ENCODE measurements at regions not wholly inside any gene's neighbourhood (a gene's known extent, or its start where the extent isn't known, plus 50 kb on each side); places are given as distances from the start of the nearest gene placed in this dataset.
"Not testable (repeated sequence)": the region's sequence is repeated elsewhere in the genome, so short reads cannot be mapped to it uniquely, and the experiment has no call there.

DNA sequence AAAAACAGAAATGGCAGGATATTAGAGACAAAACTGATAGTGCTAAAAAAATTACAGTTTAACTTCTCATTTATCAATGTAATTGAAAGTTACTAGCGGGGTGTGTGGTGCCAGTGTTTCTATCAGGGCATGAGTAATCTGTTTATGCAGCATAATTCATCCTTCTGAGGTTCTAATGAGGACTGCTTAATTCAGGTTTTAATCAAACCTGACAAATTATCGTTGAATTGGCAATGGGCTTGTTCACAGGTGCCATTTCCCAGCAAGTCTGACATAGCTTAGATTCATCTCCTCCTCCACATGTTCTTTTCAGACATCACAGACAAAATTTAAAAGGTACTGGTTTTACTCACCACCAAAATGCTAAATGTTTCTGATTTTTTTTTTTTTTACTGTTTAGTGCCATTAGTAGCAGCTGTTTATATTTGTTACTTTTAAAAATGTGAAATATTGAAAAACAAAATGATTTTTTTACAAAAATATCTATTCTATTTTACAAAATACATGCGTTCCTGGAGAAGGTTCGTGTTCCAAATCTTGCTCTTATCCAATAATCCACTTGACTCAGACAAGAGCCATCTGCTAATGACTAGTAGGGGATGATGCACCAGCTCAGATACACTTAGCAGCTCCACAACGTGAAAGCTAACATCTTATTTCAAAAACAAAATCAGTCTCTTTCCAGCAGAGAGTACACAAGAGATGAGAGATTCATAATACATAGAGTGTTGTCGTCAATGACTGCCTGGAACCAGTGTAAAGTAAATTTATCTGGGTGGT lies 447.7 kb upstream of the DPPA4 start:
- DNase-seq (ENCODE audit: low read depth in 4 of 4, low spot score in 3 of 4) = no peak

DNA sequence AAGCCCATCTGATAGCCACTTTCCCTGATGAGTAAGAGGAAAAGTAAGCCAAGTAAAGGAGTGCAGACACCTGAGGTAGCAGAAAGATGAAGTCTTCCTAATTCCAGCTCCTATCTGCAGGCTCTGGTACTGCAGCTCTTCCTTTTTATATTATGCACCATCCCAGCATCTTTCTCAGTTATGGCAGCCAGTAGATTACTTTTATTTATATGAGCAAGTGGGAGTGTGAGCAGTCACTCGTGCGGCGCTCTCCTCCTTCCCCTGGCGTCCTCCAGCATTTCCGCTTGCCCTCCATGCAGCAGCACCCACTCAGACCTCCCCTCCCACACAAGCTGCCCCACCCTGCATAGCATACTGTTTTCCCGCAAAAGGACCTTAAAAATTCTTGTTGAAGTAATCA lies 465.9 kb upstream of the DPPA4 start:
- no peak for DNase-seq (ENCODE audit: low read depth in 4 of 4, low spot score in 3 of 4)

DNA sequence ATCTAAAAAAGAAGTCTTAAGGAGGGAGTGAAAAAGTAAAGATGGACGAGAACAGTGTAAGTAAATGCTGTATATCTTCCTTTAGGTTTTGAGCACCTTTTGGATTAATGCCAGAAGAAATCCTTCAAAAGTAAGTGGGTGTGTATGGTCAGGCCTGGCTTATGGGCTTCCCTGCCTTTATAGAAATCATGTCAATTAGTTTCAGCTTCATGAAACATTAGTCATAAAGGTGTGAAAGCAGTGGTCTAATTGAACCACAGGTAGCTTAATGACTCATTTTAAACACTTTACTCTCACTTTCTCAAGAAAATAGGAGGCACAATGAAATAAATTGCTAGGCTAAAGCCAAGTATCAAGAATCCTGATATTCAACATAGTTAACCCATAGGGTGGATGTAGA lies 467.4 kb upstream of the DPPA4 start:
- DNase-seq (ENCODE audit: low read depth in 4 of 4, low spot score in 3 of 4) = no peak

DNA sequence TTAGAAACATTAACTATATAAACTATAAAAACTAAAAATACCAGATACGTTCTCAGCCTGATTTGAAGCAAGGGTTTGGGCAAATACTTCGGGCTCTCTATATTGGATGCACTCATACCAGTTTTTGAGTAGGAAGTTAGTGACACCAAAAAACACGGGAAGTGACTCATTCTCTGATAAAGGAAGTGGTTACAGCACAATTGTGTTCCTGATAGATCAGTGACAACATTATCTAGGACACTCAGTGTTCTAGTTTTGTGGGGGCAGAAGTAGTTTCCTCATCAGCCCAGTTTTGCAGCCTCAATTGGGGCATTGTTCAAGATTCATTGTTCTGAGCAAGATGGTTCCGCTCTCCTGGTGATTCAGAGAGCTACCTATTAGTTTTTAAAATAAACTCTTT lies 469.6 kb upstream of the DPPA4 start:
- DNase-seq (ENCODE audit: low read depth in 4 of 4, low spot score in 3 of 4) = no peak

DNA sequence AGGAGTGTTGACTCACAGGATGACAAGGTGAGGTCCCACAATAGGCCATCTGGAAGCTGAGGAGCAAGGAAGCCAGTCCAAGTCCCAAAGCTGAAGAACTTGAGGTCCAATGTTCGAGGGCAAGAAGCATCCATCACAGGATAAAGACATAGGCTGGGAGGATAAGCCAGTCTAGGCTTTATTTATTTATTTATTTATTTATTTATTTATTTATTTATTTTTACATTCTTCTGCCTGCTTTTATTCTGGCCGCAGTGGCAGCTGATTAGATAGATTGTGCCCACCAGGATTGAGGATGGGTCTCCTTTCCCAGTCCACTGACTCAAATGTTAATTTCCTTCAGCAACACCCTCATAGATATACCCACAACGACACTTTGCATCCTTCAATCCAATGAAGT lies 472.2 kb upstream of the DPPA4 start:
- DNase-seq (ENCODE audit: low read depth in 4 of 4, low spot score in 3 of 4) = no peak

DNA sequence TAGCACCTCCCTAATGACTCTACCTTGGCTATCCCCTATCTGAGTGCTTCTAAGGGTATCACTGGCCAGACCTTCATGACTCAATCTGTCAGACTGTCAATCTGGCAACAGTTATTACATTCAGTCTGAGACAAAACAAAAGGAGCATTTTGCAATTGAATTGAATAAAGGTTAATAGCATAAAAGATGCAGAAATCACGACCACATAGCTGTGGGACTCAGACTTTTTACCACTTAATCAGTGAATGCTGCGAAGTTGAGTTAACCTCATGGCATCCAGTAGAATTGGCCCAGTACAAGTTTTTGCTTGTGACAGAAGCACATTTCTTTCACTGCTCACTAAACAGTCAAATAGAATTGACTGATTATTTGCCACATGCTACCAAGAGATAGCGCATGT lies 480.7 kb upstream of the DPPA4 start:
- DNase-seq (ENCODE audit: low read depth in 4 of 4, low spot score in 3 of 4) = no peak

DNA sequence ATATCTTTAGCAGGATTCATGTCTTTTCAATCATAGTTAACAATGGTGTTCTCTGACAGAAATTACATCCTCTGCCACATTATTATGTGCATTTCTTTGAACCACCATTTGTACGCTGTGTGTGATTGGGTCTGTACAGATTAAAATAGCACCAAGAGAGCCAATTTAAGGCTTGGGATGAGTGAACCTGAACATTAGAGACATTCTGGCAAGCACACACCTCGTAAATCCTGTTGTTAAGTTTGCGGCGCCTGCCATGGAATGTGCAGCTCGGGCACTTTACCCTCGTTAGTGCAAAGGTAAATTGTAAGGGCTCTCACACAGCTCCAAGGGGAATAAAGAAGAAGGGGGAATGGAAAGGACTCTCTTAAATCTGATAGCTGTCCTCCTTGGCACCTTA lies 482.4 kb upstream of the DPPA4 start:
- no peak for DNase-seq (ENCODE audit: low read depth in 4 of 4, low spot score in 3 of 4)

DNA sequence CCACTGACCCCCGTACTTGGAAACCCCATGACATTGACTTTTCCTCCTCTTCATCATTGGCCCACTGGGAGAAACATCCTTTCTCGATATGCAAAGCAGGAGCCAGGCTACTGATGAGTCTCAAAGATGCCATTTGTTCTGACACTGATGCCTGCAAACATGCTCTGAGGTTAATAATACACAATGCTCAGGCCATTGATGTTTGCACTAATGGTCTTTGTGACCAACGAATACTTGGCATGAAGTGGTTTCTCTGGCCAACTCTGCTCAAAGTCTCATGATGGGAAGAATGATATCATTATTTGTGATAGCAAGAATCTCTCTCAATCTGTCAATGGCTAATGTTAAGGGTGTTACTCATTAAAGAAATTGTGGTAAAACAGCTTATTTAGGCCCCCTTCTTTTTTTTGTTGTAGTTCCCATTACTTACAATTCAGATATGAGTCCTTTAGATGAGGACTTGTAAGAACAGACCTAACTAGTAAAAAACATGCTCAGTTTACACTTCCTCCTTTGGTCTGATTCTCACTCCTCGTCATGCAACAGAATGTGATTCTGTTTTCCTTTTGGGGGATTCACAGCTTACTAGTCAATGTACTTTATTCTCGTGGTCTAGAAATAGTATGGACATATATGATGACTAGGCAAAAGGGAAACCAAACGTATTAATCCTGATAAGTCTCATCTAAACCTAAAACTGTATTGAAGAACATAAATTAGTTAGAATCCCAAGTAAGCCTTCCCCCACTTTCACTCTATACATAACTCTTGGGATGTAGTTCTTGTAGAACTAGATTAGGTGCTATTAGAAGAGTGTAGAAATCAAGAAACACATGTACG lies 488.8 kb upstream of the DPPA4 start:
- no peak for DNase-seq (ENCODE audit: low read depth in 4 of 4, low spot score in 3 of 4)

DNA sequence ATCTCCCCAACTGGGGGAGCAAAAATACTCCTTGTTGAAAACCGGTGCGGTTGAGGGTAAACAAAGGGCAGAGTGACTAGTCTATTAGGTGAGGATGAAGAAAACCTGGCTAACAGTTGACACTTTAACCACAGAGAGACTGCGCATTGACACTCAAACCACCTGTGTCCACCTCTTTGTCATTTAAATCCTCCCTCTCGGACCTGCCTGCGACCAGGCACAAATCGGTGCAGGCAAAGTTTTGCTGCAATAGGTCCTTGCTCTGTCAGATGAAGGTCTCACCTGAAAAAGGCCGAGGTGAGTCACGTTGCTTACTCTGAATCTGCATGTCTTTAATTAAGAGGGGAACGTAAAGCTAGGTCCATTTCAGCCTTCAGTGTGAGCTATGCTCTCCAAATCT lies 494.1 kb upstream of the DPPA4 start:
- no peak for DNase-seq (ENCODE audit: low read depth in 4 of 4, low spot score in 3 of 4)

DNA sequence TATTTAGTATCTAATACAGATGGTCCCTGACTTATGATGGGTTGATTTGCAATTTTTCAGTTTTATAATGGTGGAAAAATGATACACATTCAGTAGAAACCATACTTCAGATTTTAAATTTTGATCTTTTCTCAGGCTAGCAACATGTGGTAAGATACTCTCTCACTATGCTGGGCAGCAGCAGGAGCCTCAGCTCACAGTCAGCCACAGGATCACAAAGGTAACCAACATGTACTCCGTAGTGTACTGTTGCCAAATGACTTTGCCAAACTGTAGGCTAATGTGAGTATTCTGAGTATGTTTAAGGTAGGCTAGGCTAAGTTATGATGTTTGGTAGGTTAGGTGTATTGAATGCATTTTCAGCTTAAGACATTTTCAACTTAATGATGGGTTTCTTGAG lies 498.6 kb upstream of the DPPA4 start:
- no peak for DNase-seq (ENCODE audit: low read depth in 4 of 4, low spot score in 3 of 4)

DNA sequence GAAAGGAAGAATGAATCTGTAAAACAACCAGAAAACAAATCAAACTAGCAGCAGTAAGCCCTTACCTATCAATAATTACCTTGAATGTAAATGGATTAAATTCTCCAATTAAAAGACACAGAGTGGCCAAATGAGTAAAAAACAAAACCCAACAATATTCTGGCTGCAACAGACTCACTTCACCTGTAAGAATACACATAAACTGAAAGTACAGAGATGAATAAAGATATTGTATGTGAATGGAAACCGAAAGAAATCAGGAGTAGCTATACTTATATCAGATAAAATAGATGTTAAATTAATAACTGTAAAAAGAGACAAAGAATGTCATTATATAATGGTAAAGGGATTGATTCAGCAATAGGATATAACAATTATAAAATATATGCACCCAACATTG lies 514.5 kb upstream of the DPPA4 start:
- no peak for DNase-seq (ENCODE audit: low read depth in 4 of 4, low spot score in 3 of 4)

DNA sequence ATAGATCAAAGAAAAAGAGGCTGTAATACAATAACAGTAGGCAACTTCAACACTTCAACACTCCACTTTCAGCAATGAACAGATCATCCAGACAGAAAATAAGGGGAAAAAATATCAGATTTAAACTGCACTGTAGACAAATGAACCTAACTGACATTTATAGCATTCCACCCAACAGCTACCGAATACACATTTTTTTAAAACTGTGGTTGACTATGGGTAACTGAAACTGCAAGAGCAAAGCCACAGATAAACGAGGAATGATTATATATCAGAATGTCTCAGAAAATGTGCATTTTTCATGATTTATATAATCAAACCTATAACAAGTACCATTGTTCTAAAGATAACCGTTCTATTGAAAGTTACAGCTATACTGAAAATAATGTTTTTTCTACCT lies 514.9 kb upstream of the DPPA4 start:
- DNase-seq (ENCODE audit: low read depth in 4 of 4, low spot score in 3 of 4) = no peak

DNA sequence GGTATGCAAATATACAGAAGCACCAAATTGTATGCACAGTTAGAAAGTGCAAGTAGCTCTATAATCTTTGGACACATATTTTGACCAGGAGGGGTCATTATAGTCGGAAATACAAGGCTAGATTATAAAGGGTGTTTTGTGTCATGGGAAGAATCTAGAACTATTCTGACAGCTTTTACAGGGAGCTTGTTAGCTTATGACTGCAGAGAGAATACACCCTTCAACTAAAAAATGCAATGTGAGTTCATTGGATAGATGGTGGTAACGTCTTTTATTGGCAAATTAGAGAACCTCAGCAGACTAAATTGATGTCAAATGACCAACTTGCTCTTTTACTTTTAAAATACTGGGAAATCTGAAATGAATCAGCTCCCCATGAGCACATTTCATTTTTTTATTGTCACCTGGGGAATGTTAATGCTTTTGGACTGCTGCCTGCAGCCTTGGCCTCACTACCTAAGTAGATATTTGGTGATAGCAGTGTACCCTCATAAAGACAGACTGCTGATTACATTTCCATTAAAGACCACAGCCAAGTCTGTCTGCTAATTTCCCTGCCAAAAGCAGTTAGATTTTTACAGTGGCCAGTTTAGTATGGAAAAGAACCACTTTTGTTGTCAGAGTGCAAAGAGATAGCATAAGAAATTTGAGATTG lies 515.9 kb upstream of the DPPA4 start:
- no peak for DNase-seq (ENCODE audit: low read depth in 4 of 4, low spot score in 3 of 4)

DNA sequence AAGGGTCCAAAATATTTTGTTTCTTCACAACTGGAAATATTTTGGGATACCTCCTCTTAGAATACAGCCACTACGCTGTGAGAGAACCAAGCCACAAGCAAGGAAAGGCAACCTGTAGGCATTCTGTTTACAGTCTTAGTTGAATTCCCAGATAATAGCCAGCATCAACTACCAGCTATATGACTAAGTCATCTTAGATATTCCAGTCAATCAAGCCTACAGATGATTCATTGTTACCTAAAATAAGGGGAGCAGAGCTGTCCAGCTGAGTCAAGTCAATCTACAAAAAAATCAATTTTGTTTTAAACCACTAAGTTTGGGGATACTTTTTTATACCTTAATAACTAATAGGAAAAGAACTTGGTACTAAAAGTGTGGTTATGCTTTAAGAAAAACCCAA lies 526.4 kb upstream of the DPPA4 start:
- no peak for DNase-seq (ENCODE audit: low read depth in 4 of 4, low spot score in 3 of 4)

DNA sequence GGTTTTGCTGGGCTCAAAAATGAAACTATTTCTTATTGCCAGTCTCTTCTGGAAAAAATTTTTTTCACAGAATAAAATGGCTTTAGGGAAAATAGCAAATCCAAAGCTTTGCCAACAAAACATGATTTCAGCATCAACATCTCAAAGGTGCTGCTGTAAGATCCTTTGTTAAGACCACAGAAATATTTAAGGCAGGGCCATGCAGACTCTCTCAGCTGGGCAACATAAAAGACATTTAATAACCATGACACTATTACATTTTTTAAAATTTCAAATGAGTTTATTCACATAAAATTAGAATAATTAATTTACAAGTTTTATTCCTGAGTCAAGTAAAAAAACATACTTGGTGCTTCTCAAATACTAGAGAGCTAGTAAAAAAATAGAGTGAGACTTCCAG lies 527.1 kb upstream of the DPPA4 start:
- no peak for DNase-seq (ENCODE audit: low read depth in 4 of 4, low spot score in 3 of 4)

DNA sequence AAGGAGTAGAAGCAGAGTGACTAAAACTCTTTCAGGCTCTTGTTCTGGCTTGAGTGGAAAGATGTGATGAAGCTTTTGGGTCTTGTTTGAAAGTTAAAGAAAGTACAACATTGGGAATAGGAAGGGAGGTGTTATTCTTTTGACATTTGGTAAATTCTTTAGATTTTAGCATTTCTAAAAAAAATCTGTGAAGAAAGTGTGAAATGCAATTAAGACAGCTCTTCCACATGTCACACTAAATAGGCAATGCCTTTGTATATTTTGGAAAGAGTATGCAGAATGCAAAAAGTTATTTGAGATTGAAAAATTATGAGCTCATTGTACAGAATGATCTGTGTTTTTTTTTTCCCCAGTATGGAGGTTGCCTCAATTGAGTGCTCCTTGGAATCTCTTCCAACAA lies 532.2 kb upstream of the DPPA4 start:
- DNase-seq (ENCODE audit: low read depth in 4 of 4, low spot score in 3 of 4) = no peak

DNA sequence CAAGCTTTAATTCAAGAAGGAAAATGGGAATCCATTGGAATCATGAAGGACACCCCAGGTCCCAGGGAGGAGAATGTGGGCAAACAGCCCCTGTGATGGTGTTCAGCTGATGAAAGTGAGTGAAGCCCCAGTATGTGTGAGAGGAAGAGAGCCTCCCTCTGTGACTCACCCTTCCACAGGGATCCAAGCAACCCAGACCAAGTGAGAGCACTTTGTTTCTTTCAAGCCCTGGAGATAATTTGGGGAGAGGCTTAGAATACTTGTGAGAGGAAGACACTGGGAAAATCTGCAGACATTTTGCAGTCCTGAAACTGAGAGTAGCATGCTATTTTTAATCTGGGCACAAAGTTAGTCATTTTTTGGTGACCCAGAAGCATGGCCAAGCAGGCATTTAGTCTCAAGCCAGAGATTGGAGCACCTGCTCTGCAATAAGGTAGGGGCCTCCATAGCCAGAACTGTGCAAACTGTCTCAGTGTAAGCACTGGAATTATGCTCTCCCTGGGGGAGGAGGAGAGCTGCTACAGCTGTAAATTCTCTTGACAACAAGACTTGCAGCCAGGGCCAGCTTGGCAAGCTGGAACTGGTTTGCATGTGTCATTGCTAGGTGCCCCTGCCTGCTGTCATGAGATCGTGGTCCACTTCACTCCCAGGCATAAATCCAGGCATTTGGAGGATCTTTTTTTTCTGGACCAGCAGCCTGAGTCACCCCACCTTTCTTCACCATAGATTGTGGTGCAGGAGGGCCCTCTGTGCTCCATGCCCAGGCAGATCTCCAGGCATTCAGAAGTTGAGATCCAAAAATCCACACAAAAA lies 537.8 kb upstream of the DPPA4 start:
- DNase-seq (ENCODE audit: low read depth in 4 of 4, low spot score in 3 of 4) = no peak

DNA sequence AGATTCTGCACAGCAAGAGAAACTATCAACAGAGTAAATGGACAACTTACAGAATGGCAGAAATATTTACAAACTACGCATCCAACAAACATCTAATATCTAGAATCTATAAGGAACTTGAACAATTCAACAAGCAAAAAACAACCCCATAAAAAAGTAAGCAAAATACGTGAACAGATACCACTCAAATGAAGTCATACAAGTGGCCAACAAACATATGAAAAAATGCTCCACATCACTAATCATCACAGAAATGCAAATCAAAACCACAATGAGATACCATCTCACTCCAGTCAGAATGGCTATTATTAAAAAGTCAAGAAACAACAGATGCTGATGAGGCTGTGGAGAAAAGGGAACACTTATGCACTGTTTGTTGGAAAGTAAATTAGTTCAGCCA lies 540.3 kb upstream of the DPPA4 start:
- not testable (repeated sequence) for DNase-seq (ENCODE audit: low read depth in 4 of 4, low spot score in 3 of 4)

DNA sequence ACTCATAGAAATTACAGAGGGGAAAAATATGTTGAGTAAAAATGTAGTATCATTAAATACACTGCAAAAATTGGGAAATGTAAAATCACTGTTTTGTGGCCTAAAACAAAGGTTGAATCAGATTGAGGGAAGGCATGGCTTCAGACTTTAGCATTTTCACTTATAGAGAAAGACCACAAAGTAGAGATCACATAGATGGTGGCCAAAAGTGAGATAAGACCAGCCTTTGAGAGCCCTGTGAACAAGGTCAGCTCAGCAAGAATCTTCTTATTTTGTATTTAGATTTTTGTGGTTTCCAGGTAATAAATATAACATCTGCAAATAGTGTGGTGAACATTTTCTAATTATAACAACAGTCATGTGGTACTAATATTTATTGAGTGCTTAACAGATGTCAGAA lies 544.8 kb upstream of the DPPA4 start:
- DNase-seq (ENCODE audit: low read depth in 4 of 4, low spot score in 3 of 4) = no peak

DNA sequence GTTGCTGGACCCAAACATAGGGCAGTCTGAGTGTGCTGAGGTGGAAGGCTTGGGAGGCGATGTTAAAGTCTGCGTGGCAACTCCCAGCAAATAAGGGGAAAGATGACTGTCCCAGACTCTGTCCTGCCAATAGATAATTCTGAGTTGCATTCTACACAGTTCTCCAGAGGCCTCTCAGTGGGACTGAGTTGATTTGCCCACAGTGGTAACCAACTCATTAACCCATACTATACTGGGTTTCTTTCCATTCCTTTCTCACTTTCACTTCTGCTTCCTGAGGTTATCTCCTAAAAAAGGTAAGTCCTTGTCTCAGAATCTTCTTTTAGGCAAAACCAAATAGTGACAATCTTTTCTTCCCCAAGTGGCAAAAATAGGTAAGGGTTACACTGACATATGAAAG lies 549.9 kb upstream of the DPPA4 start:
- no peak for DNase-seq (ENCODE audit: low read depth in 4 of 4, low spot score in 3 of 4)

DNA sequence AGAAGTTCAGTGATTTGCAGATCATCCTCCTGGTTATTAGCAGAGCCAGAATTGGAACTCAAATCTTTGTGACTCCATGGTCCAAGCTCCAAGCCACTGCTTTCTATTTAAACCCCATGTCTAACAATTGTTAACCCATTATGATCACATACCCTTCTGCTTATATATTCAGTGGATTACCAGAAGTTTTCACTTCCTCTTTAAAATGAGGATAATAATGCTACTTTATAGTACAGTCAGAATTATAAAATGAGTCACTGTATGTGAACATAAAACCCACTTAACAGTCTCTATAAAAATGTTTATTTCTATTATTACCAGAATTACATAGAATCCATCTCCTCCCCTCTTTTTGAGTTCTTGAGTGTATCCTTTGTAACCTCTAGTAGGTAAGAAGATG lies 550.7 kb upstream of the DPPA4 start:
- no peak for DNase-seq (ENCODE audit: low read depth in 4 of 4, low spot score in 3 of 4)

Data from right renal pelvis (tissue), 4 donors.